Osteoblast (primary cell): ENCODE measurements at regions not wholly inside any gene's neighbourhood (a gene's known extent, or its start where the extent isn't known, plus 50 kb on each side); places are given as distances from the start of the nearest gene placed in this dataset.
A peak's percentile ranks its signal among the peaks of the same experiment; 100 is the strongest.

ENCODE experiments used
- DNase-seq: peaks from one replicate; pipeline ENCODE4 v3.0.0; 2011; ENCODE audit warnings: low spot score, mixed read lengths; ENCODE audit not compliant: insufficient read length; ENCODE audit errors: missing footprints
- H2AFZ ChIP-seq: 2 replicates; pipeline ENCODE4 v1.6.0; 2011; ENCODE audit warnings: mild to moderate bottlenecking, low read length
- H3K27ac ChIP-seq: 2 replicates; pipeline ENCODE4 v1.5.1; 2011; ENCODE audit warnings: mild to moderate bottlenecking, low read depth, low read length, moderate library complexity
- H3K27me3 ChIP-seq: 2 replicates; pipeline ENCODE4 v1.6.0; 2012; ENCODE audit warnings: mild to moderate bottlenecking, control low read depth, inconsistent platforms, low read length, moderate library complexity; ENCODE audit not compliant: insufficient read depth
- H3K36me3 ChIP-seq: 2 replicates; pipeline ENCODE4 v1.5.1; 2011; ENCODE audit warnings: mild to moderate bottlenecking, low read length, control low read depth, moderate library complexity; ENCODE audit not compliant: insufficient read depth
- H3K4me1 ChIP-seq: 2 replicates; pipeline ENCODE4 v1.5.1; 2011; ENCODE audit warnings: mild to moderate bottlenecking, low read length, control low read depth, moderate library complexity; ENCODE audit not compliant: insufficient read depth
- H3K4me2 ChIP-seq: 2 replicates; pipeline ENCODE4 v1.6.0; 2011; ENCODE audit warnings: mild to moderate bottlenecking, low read length; ENCODE audit not compliant: insufficient read depth
- H3K4me3 ChIP-seq: fragments of 200-600 bp; sonication (generic); 3 replicates; pipeline ENCODE4 v1.5.1; 2012; ENCODE audit warnings: mild to moderate bottlenecking, low read length, inconsistent platforms; ENCODE audit not compliant: insufficient read depth
- H3K79me2 ChIP-seq: 2 replicates; pipeline ENCODE4 v1.6.0; 2012; ENCODE audit warnings: mild to moderate bottlenecking, low read length, control low read depth, inconsistent platforms; ENCODE audit not compliant: insufficient read depth
- H3K9me3 ChIP-seq: 2 replicates; pipeline ENCODE4 v1.5.1; 2011; ENCODE audit warnings: low read depth, low read length, control low read depth
- H4K20me1 ChIP-seq: 2 replicates; pipeline ENCODE4 v1.6.0; 2012; ENCODE audit warnings: mild to moderate bottlenecking, low read length, control low read depth; ENCODE audit not compliant: insufficient read depth
- CTCF ChIP-seq: IDR thresholded peaks from 2 replicates; pipeline ENCODE4 v1.5.1; 2011; ENCODE audit warnings: mild to moderate bottlenecking, low read depth, low read length, moderate library complexity; ENCODE audit errors: extremely low read depth

DNA sequence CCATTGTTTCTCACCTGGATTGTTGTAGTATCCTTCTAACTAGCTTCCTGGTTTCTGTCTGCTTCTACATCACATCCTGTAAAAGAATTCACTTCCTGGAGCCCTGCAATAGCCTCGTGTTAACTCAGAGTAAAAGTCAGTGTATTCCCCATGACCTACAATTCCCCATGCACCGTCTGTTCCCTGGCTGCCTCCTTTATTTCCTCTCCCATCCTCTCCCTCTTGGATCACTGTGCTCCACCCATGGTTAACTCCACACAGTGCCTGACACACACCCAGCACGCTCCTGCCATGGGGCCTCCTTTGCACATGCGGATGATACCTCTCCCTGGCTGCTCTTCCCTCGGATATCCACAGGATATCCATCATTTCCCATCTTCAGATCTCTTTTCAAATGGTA is 301.4 kb upstream of the IRX3 start:
- no peaks in the 10 kb centered on the region for H4K20me1 ChIP-seq
- H3K4me1 ChIP-seq: no peaks in the 10 kb centered on the region
- no peaks in the 10 kb centered on the region for H3K9me3 ChIP-seq
- no peak for TF ChIP-seq CTCF
- H2AFZ ChIP-seq: no peak overlapping the region
- no peak overlapping the region for H3K4me2 ChIP-seq
- no peaks in the 10 kb centered on the region for H3K36me3 ChIP-seq
- peak; percentile 34 for DNase-seq
- H3K27me3 ChIP-seq: no peaks in the 10 kb centered on the region
- H3K79me2 ChIP-seq: no peaks in the 10 kb centered on the region
- H3K27ac ChIP-seq: no peak overlapping the region
- H3K4me3 ChIP-seq: no peak overlapping the region

DNA sequence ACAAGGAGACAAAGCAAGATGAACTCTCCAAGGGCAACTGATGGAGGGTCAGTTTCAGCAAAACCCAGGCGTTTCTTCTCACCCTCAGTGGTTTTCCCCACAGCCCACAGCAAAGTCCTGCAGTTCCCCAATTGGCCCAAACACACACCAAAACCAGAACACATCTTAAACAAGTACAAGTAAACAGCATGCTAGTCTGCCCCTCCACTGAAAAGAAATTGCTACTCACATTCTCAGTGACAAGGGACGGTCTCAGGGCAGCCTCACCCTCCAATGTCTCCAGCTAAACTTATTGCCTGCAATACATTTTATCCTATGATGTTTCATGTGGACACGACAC is 300.6 kb upstream of the IRX3 start:
- peak; percentile 54 for DNase-seq
- Histone ChIP-seq H3K79me2 (no peaks in the 10 kb centered on the region), H3K27ac (no peak overlapping the region), H3K9me3 (no peaks in the 10 kb centered on the region), H3K4me2 (no peak overlapping the region), H2AFZ (no peak overlapping the region), H3K4me3 (no peak overlapping the region), H3K36me3 (no peaks in the 10 kb centered on the region), H4K20me1 (no peaks in the 10 kb centered on the region), H3K27me3 (no peaks in the 10 kb centered on the region), H3K4me1 (no peaks in the 10 kb centered on the region)
- TF ChIP-seq CTCF: no peak

DNA sequence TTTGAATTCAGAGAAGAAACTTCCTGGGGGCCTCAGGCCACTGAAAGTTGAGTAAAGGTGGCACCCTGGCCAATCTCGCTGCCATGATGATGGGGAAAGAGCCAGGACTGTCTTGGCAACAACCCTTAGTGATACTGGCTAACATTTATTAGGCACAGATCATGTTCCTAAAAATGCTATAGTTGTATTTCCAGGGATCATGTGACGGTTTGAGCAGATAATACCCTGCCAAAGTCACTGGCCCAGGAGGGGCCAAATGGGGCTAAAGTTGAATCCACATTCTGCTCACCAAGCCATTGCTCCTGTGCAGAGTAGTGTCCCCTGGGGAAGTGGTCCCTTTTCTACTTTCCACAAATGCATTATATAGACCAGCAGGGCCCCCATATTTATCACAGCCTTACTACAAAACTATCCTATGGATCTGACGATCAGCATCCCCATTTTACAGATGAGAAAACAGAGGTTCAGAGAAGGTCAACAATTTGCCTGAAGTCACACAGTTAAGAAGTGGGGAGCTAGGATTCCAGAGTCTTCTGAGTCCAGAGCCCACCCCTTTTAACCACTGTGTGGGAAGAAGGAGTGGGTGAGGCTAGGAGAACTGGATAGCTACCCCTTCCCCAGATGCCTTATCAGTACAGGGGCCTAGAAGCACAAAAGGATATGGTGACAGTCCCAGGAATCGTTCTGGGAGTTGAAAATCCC is 300.0 kb upstream of the IRX3 start:
- Histone ChIP-seq H3K27me3 (no peaks in the 10 kb centered on the region), H3K79me2 (no peaks in the 10 kb centered on the region), H4K20me1 (no peaks in the 10 kb centered on the region), H3K4me2 (no peak overlapping the region), H3K4me3 (no peak overlapping the region), H3K36me3 (no peaks in the 10 kb centered on the region), H3K4me1 (no peaks in the 10 kb centered on the region), H3K27ac (no peak overlapping the region), H3K9me3 (no peaks in the 10 kb centered on the region), H2AFZ (no peak overlapping the region)
- no peak for TF ChIP-seq CTCF
- DNase-seq: no peak

GRCh38 chr16:54585998-54586340 is 299.4 kb upstream of the IRX3 start:
- TF ChIP-seq CTCF: no peak
- no peaks in the 10 kb centered on the region for H3K79me2 ChIP-seq
- H3K27ac ChIP-seq: no peak overlapping the region
- no peaks in the 10 kb centered on the region for H3K36me3 ChIP-seq
- no peak for DNase-seq
- no peaks in the 10 kb centered on the region for H4K20me1 ChIP-seq
- H3K4me3 ChIP-seq: no peak overlapping the region
- H3K9me3 ChIP-seq: no peaks in the 10 kb centered on the region
- H3K4me2 ChIP-seq: no peak overlapping the region
- H3K27me3 ChIP-seq: no peaks in the 10 kb centered on the region
- no peak overlapping the region for H2AFZ ChIP-seq
- H3K4me1 ChIP-seq: no peaks in the 10 kb centered on the region
